ENCODE measurements at regions not wholly inside any gene's neighbourhood (a gene's known extent, or its start where the extent isn't known, plus 50 kb on each side); places are given as distances from the start of the nearest gene placed in this dataset.

DNA sequence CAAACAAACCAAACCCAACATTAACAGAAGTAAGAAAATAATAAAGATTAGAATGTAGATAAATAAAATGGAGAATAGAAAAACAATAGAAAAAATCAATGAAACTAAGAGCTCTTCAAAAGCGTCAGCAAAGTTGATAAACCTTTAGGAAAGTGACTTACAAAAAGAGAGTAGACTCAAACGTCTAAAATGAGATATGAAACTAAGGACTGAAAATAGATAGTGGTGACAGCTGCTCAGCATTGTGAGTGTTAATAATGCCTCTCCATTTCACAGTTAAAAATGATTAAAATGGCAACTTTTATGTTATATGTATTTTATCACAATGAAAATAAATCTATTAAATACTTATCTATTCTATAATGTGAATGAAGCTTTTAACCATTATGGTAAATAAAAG is 125.7 kb upstream of the CPXCR1 start:
- TF ChIP-seq MAFK (IDR thresholded peaks at IDR 0.05; ENCODE audit: low read depth, low read length) = no peak
- TF ChIP-seq, protein P1, sequence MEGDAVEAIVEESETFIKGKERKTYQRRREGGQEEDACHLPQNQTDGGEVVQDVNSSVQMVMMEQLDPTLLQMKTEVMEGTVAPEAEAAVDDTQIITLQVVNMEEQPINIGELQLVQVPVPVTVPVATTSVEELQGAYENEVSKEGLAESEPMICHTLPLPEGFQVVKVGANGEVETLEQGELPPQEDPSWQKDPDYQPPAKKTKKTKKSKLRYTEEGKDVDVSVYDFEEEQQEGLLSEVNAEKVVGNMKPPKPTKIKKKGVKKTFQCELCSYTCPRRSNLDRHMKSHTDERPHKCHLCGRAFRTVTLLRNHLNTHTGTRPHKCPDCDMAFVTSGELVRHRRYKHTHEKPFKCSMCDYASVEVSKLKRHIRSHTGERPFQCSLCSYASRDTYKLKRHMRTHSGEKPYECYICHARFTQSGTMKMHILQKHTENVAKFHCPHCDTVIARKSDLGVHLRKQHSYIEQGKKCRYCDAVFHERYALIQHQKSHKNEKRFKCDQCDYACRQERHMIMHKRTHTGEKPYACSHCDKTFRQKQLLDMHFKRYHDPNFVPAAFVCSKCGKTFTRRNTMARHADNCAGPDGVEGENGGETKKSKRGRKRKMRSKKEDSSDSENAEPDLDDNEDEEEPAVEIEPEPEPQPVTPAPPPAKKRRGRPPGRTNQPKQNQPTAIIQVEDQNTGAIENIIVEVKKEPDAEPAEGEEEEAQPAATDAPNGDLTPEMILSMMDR (conservative IDR thresholded peaks at IDR 0.05; ENCODE audit: low read depth, low read length) = no peak
- no peak for TF ChIP-seq CHD1 (IDR thresholded peaks at IDR 0.05; ENCODE audit: low read depth, low read length)
- TF ChIP-seq MAZ (IDR thresholded peaks at IDR 0.05; ENCODE audit: borderline replicate concordance, low read depth, low read length) = no peak
- no peak for TF ChIP-seq POLR2A (IDR thresholded peaks at IDR 0.05; ENCODE audit: low read depth, low read length)
- TF ChIP-seq FOS (IDR thresholded peaks at IDR 0.05; ENCODE audit: low read depth, low read length) = no peak
- no peak for TF ChIP-seq SMC3 (IDR thresholded peaks at IDR 0.05; ENCODE audit: low read depth, low read length)
- no peak for TF ChIP-seq CEBPB (IDR thresholded peaks at IDR 0.05; ENCODE audit: low read depth, low read length)
- no peak for TF ChIP-seq RCOR1 (IDR thresholded peaks at IDR 0.05; ENCODE audit: insufficient replicate concordance, low read length)
- TF ChIP-seq, protein P2, sequence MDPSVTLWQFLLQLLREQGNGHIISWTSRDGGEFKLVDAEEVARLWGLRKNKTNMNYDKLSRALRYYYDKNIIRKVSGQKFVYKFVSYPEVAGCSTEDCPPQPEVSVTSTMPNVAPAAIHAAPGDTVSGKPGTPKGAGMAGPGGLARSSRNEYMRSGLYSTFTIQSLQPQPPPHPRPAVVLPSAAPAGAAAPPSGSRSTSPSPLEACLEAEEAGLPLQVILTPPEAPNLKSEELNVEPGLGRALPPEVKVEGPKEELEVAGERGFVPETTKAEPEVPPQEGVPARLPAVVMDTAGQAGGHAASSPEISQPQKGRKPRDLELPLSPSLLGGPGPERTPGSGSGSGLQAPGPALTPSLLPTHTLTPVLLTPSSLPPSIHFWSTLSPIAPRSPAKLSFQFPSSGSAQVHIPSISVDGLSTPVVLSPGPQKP (IDR thresholded peaks at IDR 0.05; ENCODE audit: borderline replicate concordance, low read depth, low read length) = no peak
